HepG2 (cell line): ENCODE measurements at regions not wholly inside any gene's neighbourhood (a gene's known extent, or its start where the extent isn't known, plus 50 kb on each side); places are given as distances from the start of the nearest gene placed in this dataset.

Experiments used
- ATAC-seq: fragments of 200-7000 bp; cut with Tn5 transposase; 3 replicates; pipeline ENCODE4 v1.9.1; 2020; ENCODE audit warnings: mild to moderate bottlenecking, moderate library complexity
- BruUV-seq: library from RNA; stranded (reverse); fragments of 400-500 nt; replicated peaks from 2 replicates; lab custom pipeline; 2021; lab: Mats Ljungman, UMichigan
- CTCF ChIA-PET: fragments of 300-600 bp; formaldehyde crosslinking; extraction: SDS; loops from one replicate; lab custom pipeline; 2021; ENCODE audit warnings: low total read pairs, inconsistent platforms, low intra/inter-chr PET ratio; lab: Yijun Ruan, JAX
- POLR2A ChIA-PET: fragments of 350-600 bp; sonication (Branson Sonifier 250); formaldehyde crosslinking; loops from one replicate; lab custom pipeline; 2020; ENCODE audit warnings: antibody characterized with exemption, inconsistent platforms; lab: Yijun Ruan, JAX
- DNase-seq: peaks from one replicate; pipeline ENCODE4 v3.0.0-alpha.2; 2015; ENCODE audit warnings: low spot score
- FAIRE-seq: peaks from 3 replicates; lab custom pipeline; 2011; peaks lifted over from hg19 to GRCh38; lab: Jason Lieb, UNC
- H2AFZ ChIP-seq: one replicate; pipeline ENCODE4 v1.6.1; 2011; ENCODE audit warnings: low read length, inconsistent platforms
- H3K27ac ChIP-seq: fragments of 300-600 bp; 3 replicates; pipeline ENCODE4 v1.8.0; 2011; ENCODE audit warnings: mixed run types, mild to moderate bottlenecking, mixed read lengths, low read length, inconsistent platforms; ENCODE audit not compliant: insufficient read depth; ENCODE audit errors: extremely low read length
- H3K27me3 ChIP-seq, 2 experiments: fragments of 200-600 bp in 1 of 2; 2 replicates in 1 of 2; 3 replicates in 1 of 2; pipeline versions ENCODE4 v1.6.0 to v1.8.0; 2011; ENCODE audit warnings: low read length in 2 of 2, mild to moderate bottlenecking in 2 of 2, moderate library complexity in 2 of 2, inconsistent platforms in 1 of 2; ENCODE audit not compliant: insufficient read depth in 2 of 2, control insufficient read depth in 1 of 2
- H3K36me3 ChIP-seq, 2 experiments: fragments of 200-600 bp in 1 of 2; replicated peaks in 1 of 2; 2 replicates in 1 of 2; 3 replicates in 1 of 2; pipeline versions ENCODE4 v1.5.1 to v1.8.0; 2011; ENCODE audit warnings: low read length in 2 of 2, inconsistent platforms in 1 of 2; ENCODE audit not compliant: insufficient read depth in 2 of 2, control insufficient read depth in 1 of 2
- H3K4me1 ChIP-seq: 2 replicates; pipeline ENCODE4 v1.5.1; 2012; ENCODE audit warnings: low read length, inconsistent platforms; ENCODE audit not compliant: insufficient read depth
- H3K4me2 ChIP-seq: 2 replicates; pipeline ENCODE4 v1.6.0; 2011; ENCODE audit warnings: low read depth, low read length, inconsistent platforms
- H3K4me3 ChIP-seq, 3 experiments: fragments of 200-600 bp in 1 of 3; sonication (generic), shearing (Covaris generic) in 1 of 3; replicated peaks in 1 of 3; 2 replicates each; pipeline ENCODE4 v1.5.1; 2011 to 2016; ENCODE audit warnings: low read length in 3 of 3, inconsistent platforms in 2 of 3, low read depth in 2 of 3, mild to moderate bottlenecking in 2 of 3, control low read depth in 1 of 3, mixed read lengths in 1 of 3; ENCODE audit not compliant: insufficient read depth in 1 of 3
- H3K79me2 ChIP-seq: one replicate; pipeline ENCODE4 v1.6.1; 2011; ENCODE audit warnings: low read length, inconsistent platforms; ENCODE audit not compliant: insufficient read depth
- H3K9ac ChIP-seq: 2 replicates; pipeline ENCODE4 v1.6.0; 2011; ENCODE audit warnings: mild to moderate bottlenecking, low read depth, low read length, inconsistent platforms; ENCODE audit not compliant: insufficient read depth
- H3K9me3 ChIP-seq: 2 replicates; pipeline ENCODE4 v1.5.1; 2012; ENCODE audit warnings: mild to moderate bottlenecking, low read length
- H4K20me1 ChIP-seq: 2 replicates; pipeline ENCODE4 v1.6.0; 2011; ENCODE audit warnings: inconsistent platforms, mild to moderate bottlenecking, low read length, moderate library complexity; ENCODE audit not compliant: insufficient read depth
- AHR ChIP-seq: IDR thresholded peaks from 2 replicates; pipeline ENCODE4 v1.6.1; 2018; ENCODE audit warnings: missing genetic modification reagents, missing compliant biosample characterization
- MLLT10 ChIP-seq: sonication (generic); formaldehyde crosslinking; IDR thresholded peaks from 2 replicates; pipeline ENCODE4 v1.4.0; 2020; ENCODE audit warnings: missing genetic modification reagents
- NFATC3 ChIP-seq: sonication (generic); formaldehyde crosslinking; IDR thresholded peaks from 2 replicates; pipeline ENCODE4 v1.5.1; 2020; ENCODE audit warnings: mild to moderate bottlenecking, missing genetic modification reagents
- RFX5 ChIP-seq: IDR thresholded peaks from 2 replicates; pipeline ENCODE4 v1.6.1; 2011; ENCODE audit warnings: low read depth, low read length, improper control_type of control experiment
- TAF15 ChIP-seq: fragments of 200-400 bp; formaldehyde crosslinking; IDR thresholded peaks from one replicate; pipeline ENCODE4 v1.6.1; 2018; ENCODE audit warnings: mild to moderate bottlenecking, low read depth, low read length; ENCODE audit not compliant: poor library complexity, severe bottlenecking
- ZNF232 ChIP-seq: sonication (generic); formaldehyde crosslinking; IDR thresholded peaks from 2 replicates; pipeline ENCODE4 v1.4.0; 2020; ENCODE audit warnings: missing genetic modification reagents, borderline replicate concordance
- ZNF530 ChIP-seq: sonication (generic); formaldehyde crosslinking; IDR thresholded peaks from 2 replicates; pipeline ENCODE4 v1.5.0; 2020; ENCODE audit warnings: low read depth, mild to moderate bottlenecking, missing genetic modification reagents
- ZNF770 ChIP-seq: sonication (generic); formaldehyde crosslinking; IDR thresholded peaks from 2 replicates; pipeline ENCODE4 v1.5.0; 2020; ENCODE audit warnings: mild to moderate bottlenecking, missing genetic modification reagents
- ZNF775 ChIP-seq: sonication (generic); formaldehyde crosslinking; IDR thresholded peaks from 2 replicates; pipeline ENCODE4 v1.4.0; 2020; ENCODE audit warnings: missing genetic modification reagents, mild to moderate bottlenecking, moderate library complexity, borderline replicate concordance
- WGBS: methylation state at CpG from one replicate; pipeline ENCODE4 v1.1.6; 2017; ENCODE audit warnings: low lambda C conversion rate; 5-methylcytosine and 5-hydroxymethylcytosine counted together
- in situ Hi-C: cut with HindIII; loops from 2 replicates; pipeline ENCODE4 v1.10.0; 2017; ENCODE audit warnings: low pct_unique_long_range_greater_than_20kb; ENCODE audit not compliant: extremely low pct_ligation_motif_present
- intact Hi-C: fragments of 100-400 bp; cut with micrococcal nuclease; formaldehyde crosslinking; loops from one replicate; pipeline ENCODE4 v1.10.0; 2022; ENCODE audit not compliant: unreplicated experiment
- TF ChIP-seq, protein P1 (sequence below): sonication (generic); formaldehyde crosslinking; IDR thresholded peaks from 2 replicates; pipeline ENCODE4 v1.8.0; 2022; ENCODE audit warnings: mild to moderate bottlenecking, missing genetic modification reagents, moderate library complexity

DNA sequence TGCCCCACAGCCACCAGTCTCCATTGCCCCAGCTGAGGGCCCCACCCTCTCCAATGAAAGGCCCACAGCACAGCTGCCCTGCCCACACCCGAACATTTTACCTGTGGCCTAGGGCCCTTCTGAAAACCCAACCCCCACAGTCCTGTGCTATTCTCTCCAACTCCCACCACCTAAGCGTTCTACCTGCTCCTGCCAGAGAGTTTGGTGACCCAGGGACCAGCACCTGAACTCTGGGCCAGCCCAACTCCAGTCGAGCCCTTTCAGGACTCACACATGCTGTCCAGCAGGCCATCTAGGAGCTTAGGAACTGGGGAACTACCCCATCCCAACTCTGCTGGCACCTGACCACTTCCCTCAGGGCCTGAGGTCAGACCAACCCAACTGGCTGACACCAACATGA is 562.3 kb downstream of the DNAH5 start:
- POLR2A ChIA-PET: no interaction called here
- 0% methylated on average over 1 of the region's 3 CpGs for WGBS

More for the DNA sequence above, 562.3 kb downstream of the DNAH5 start:
- TF ChIP-seq NFATC3 (CRISPR knock-in tag) (no peak), ZNF770 (CRISPR knock-in tag) (no peak), RFX5 (no peak), TAF15 (no peak), MLLT10 (no peak), AHR (no peak), ZNF232 (CRISPR knock-in tag) (no peak), ZNF775 (CRISPR knock-in tag) (no peak), ZNF530 (CRISPR knock-in tag) (no peak)
- TF ChIP-seq, protein P1, sequence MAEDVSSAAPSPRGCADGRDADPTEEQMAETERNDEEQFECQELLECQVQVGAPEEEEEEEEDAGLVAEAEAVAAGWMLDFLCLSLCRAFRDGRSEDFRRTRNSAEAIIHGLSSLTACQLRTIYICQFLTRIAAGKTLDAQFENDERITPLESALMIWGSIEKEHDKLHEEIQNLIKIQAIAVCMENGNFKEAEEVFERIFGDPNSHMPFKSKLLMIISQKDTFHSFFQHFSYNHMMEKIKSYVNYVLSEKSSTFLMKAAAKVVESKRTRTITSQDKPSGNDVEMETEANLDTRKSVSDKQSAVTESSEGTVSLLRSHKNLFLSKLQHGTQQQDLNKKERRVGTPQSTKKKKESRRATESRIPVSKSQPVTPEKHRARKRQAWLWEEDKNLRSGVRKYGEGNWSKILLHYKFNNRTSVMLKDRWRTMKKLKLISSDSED (CRISPR knock-in tag): no peak
- ATAC-seq (no peak), DNase-seq (no peak), FAIRE-seq (no peak)
- H3K4me3 ChIP-seq: no peak overlapping the region
- no peaks in the 10 kb centered on the region for H4K20me1 ChIP-seq
- in situ Hi-C loops: no loop called here
- CTCF ChIA-PET: no interaction called here
- H3K27ac ChIP-seq: no peak overlapping the region
- intact Hi-C loops: no loop called here
- no peaks in the 10 kb centered on the region for H3K4me1 ChIP-seq
- no peak overlapping the region for H2AFZ ChIP-seq
- H3K9ac ChIP-seq: no peak overlapping the region
- peaks cover 95% of the 10 kb centered on the region for H3K9me3 ChIP-seq
- no peaks in the 10 kb centered on the region for H3K27me3 ChIP-seq
- no peaks in the 10 kb centered on the region for H3K79me2 ChIP-seq
- H3K4me2 ChIP-seq: no peak overlapping the region
- H3K36me3 ChIP-seq: no peaks in the 10 kb centered on the region
- BruUV-seq: no TSS peak
